H1 (cell line): ENCODE measurements at regions not wholly inside any gene's neighbourhood (a gene's known extent, or its start where the extent isn't known, plus 50 kb on each side); places are given as distances from the start of the nearest gene placed in this dataset.

Source experiments
- CTCF ChIA-PET: fragments of 300-600 bp; sonication (Branson Sonifier 250); formaldehyde crosslinking; loops from one replicate; lab custom pipeline; 2021; ENCODE audit not compliant: partially characterized antibody; lab: Charles Lee
- POLR2A ChIA-PET: fragments of 300-600 bp; sonication (Branson Sonifier 250); formaldehyde crosslinking; loops from one replicate; lab custom pipeline; 2021; ENCODE audit warnings: inconsistent platforms; ENCODE audit not compliant: partially characterized antibody; lab: Charles Lee
- DNase-seq, 2 experiments: peaks; one replicate each; pipeline versions ENCODE4 v3.0.0 to v3.0.0-alpha.2; 2010 to 2022; ENCODE audit warnings: low spot score in 2 of 2, low read depth in 1 of 2, mixed read lengths in 1 of 2
- FAIRE-seq: peaks from 2 replicates; lab custom pipeline; 2011; peaks lifted over from hg19 to GRCh38; lab: Jason Lieb, UNC
- H2AFZ ChIP-seq: 2 replicates; pipeline ENCODE4 v1.8.1; 2012; ENCODE audit warnings: low read length, inconsistent platforms
- H2AK5ac ChIP-seq: 2 replicates; pipeline ENCODE4 v1.6.1; 2013; ENCODE audit warnings: low read depth, low read length
- H2BK120ac ChIP-seq: replicated peaks from 2 replicates; pipeline ENCODE3; 2013; ENCODE audit warnings: low read depth, low read length, inconsistent platforms
- H2BK12ac ChIP-seq: 2 replicates; pipeline ENCODE4 v1.6.1; 2013; ENCODE audit warnings: low read depth, low read length
- H2BK15ac ChIP-seq: 2 replicates; pipeline ENCODE4 v1.6.1; 2013; ENCODE audit warnings: low read length
- H2BK20ac ChIP-seq: 2 replicates; pipeline ENCODE4 v1.6.1; 2013; ENCODE audit warnings: low read length
- H2BK5ac ChIP-seq: 2 replicates; pipeline ENCODE4 v1.6.1; 2013; ENCODE audit warnings: low read depth, low read length
- H3K14ac ChIP-seq: 2 replicates; pipeline ENCODE4 v1.6.1; 2013; ENCODE audit warnings: inconsistent platforms; ENCODE audit not compliant: insufficient read length
- H3K18ac ChIP-seq: 2 replicates; pipeline ENCODE4 v1.6.1; 2013; ENCODE audit warnings: low read length; ENCODE audit errors: extremely low read depth
- H3K23ac ChIP-seq: 2 replicates; pipeline ENCODE4 v1.6.1; 2013; ENCODE audit warnings: inconsistent platforms; ENCODE audit not compliant: insufficient read length
- H3K23me2 ChIP-seq: 2 replicates; pipeline ENCODE4 v1.6.1; 2013; ENCODE audit warnings: low read depth, low read length
- H3K27ac ChIP-seq: 2 replicates; pipeline ENCODE4 v1.6.1; 2011; ENCODE audit warnings: low read depth, low read length, inconsistent platforms
- H3K27me3 ChIP-seq, 4 experiments: replicated peaks in 1 of 4; 1 replicate in 1 of 4; 2 replicates in 3 of 4; pipeline versions ENCODE4 v1.6.1 to v1.8.1; 2011 to 2013; ENCODE audit warnings: low read length in 3 of 4, mild to moderate bottlenecking in 3 of 4, inconsistent platforms in 2 of 4, mixed read lengths in 2 of 4, moderate library complexity in 1 of 4; ENCODE audit not compliant: control insufficient read depth in 3 of 4, insufficient read depth in 3 of 4; ENCODE audit errors: extremely low read depth in 1 of 4
- H3K36me3 ChIP-seq, 4 experiments: 2 replicates each; pipeline versions ENCODE4 v1.6.1 to v1.8.1; 2011 to 2013; ENCODE audit warnings: mild to moderate bottlenecking in 4 of 4, low read length in 3 of 4, moderate library complexity in 2 of 4, control low read depth in 1 of 4, inconsistent platforms in 1 of 4; ENCODE audit not compliant: insufficient read depth in 4 of 4, control insufficient read depth in 2 of 4
- H3K4ac ChIP-seq: replicated peaks from 2 replicates; pipeline ENCODE3; 2013; ENCODE audit warnings: low read length, low read depth, mixed read lengths, inconsistent platforms; ENCODE audit not compliant: insufficient read length
- H3K4me1 ChIP-seq, 4 experiments: replicated peaks in 1 of 4; 1 replicate in 1 of 4; 2 replicates in 3 of 4; pipeline versions ENCODE4 v1.6.1 to v1.8.1; 2011 to 2013; ENCODE audit warnings: low read length in 3 of 4, inconsistent platforms in 2 of 4, mixed read lengths in 1 of 4; ENCODE audit not compliant: insufficient read depth in 4 of 4, control insufficient read depth in 3 of 4
- H3K4me2 ChIP-seq, 2 experiments: 2 replicates each; pipeline versions ENCODE4 v1.6.1 to v1.8.1; 2011 to 2013; ENCODE audit warnings: low read depth in 2 of 2, low read length in 2 of 2, control low read depth in 1 of 2, inconsistent platforms in 1 of 2, mild to moderate bottlenecking in 1 of 2; ENCODE audit not compliant: insufficient read depth in 1 of 2
- H3K4me3 ChIP-seq, 4 experiments: fragments of 200-600, 300-600 bp in 1 of 4; sonication (generic), shearing (Covaris generic), sonication (Bioruptor Twin) in 1 of 4; 2 replicates each; pipeline versions ENCODE4 v1.5.1 to v1.8.1; 2011 to 2016; ENCODE audit warnings: low read length in 4 of 4, low read depth in 3 of 4, control low read depth in 2 of 4, inconsistent platforms in 2 of 4, mild to moderate bottlenecking in 2 of 4, mixed read lengths in 1 of 4, moderate library complexity in 1 of 4; ENCODE audit not compliant: insufficient read depth in 2 of 4; ENCODE audit errors: extremely low read depth in 1 of 4
- H3K56ac ChIP-seq: replicated peaks from 2 replicates; pipeline ENCODE3; 2013; ENCODE audit warnings: low read depth, mild to moderate bottlenecking, mixed read lengths, low read length, inconsistent platforms; ENCODE audit not compliant: insufficient read length
- H3K79me1 ChIP-seq: 2 replicates; pipeline ENCODE4 v1.6.1; 2013; ENCODE audit warnings: low read depth, low read length, control low read depth
- H3K79me2 ChIP-seq, 2 experiments: 2 replicates each; pipeline versions ENCODE4 v1.6.1 to v1.8.1; 2012 to 2013; ENCODE audit warnings: low read length in 2 of 2, mild to moderate bottlenecking in 2 of 2, inconsistent platforms in 1 of 2; ENCODE audit not compliant: insufficient read depth in 2 of 2, control insufficient read depth in 1 of 2
- H3K9ac ChIP-seq, 4 experiments: replicated peaks in 1 of 4; 1 replicate in 1 of 4; 2 replicates in 3 of 4; pipeline versions ENCODE4 v1.6.1 to v1.8.1; 2011 to 2013; ENCODE audit warnings: low read depth in 3 of 4, low read length in 3 of 4, control low read depth in 2 of 4, mild to moderate bottlenecking in 2 of 4, moderate library complexity in 2 of 4, inconsistent platforms in 1 of 4; ENCODE audit errors: extremely low read depth in 1 of 4
- H3K9me3 ChIP-seq, 2 experiments: 2 replicates each; pipeline versions ENCODE4 v1.6.1 to v1.8.1; 2012 to 2013; ENCODE audit warnings: mild to moderate bottlenecking in 2 of 2, moderate library complexity in 2 of 2, control low read depth in 1 of 2, inconsistent platforms in 1 of 2, low read depth in 1 of 2, low read length in 1 of 2, mixed read lengths in 1 of 2; ENCODE audit not compliant: insufficient read depth in 2 of 2
- H4K20me1 ChIP-seq, 2 experiments: replicated peaks in 1 of 2; 2 replicates each; pipeline versions ENCODE3 to v1.8.1; 2011 to 2013; ENCODE audit warnings: inconsistent platforms in 2 of 2, low read length in 2 of 2, mild to moderate bottlenecking in 1 of 2; ENCODE audit not compliant: insufficient read depth in 2 of 2, control insufficient read depth in 1 of 2
- H4K5ac ChIP-seq: 2 replicates; pipeline ENCODE4 v1.6.1; 2013; ENCODE audit warnings: low read length, low read depth, mixed read lengths, inconsistent platforms; ENCODE audit not compliant: insufficient read length
- H4K8ac ChIP-seq: 2 replicates; pipeline ENCODE4 v1.8.0; 2013; ENCODE audit warnings: mild to moderate bottlenecking, moderate library complexity, low read length, inconsistent platforms; ENCODE audit not compliant: insufficient read depth; ENCODE audit errors: extremely low read depth
- H4K91ac ChIP-seq: replicated peaks from 2 replicates; pipeline ENCODE3; 2013; ENCODE audit warnings: low read length, mixed read lengths, inconsistent platforms; ENCODE audit not compliant: insufficient read length
- BACH1 ChIP-seq: IDR thresholded peaks from 2 replicates; pipeline ENCODE4 v1.6.1; 2012; ENCODE audit warnings: low read length, improper control_type of control experiment
- EP300 ChIP-seq, 2 experiments: IDR thresholded peaks; 1 replicate in 1 of 2; 2 replicates in 1 of 2; pipeline ENCODE4 v1.6.1; 2011 to 2012; ENCODE audit warnings: low read depth in 2 of 2, low read length in 2 of 2, mild to moderate bottlenecking in 2 of 2, borderline replicate concordance in 1 of 2, inconsistent platforms in 1 of 2, moderate library complexity in 1 of 2
- GTF2F1 ChIP-seq: IDR thresholded peaks from 2 replicates; pipeline ENCODE4 v1.6.1; 2012; ENCODE audit warnings: low read depth, low read length, improper control_type of control experiment, borderline replicate concordance
- JUND ChIP-seq: IDR thresholded peaks from 2 replicates; pipeline ENCODE4 v1.6.1; 2011; ENCODE audit warnings: mild to moderate bottlenecking, improper control_type of control experiment, low read length
- MAFK ChIP-seq: IDR thresholded peaks from 2 replicates; pipeline ENCODE4 v1.6.1; 2012; ENCODE audit warnings: low read depth, mild to moderate bottlenecking, improper control_type of control experiment, low read length
- SRF ChIP-seq: IDR thresholded peaks from 2 replicates; pipeline ENCODE4 v1.6.1; 2011; ENCODE audit warnings: mild to moderate bottlenecking, low read depth, low read length, moderate library complexity
- YY1 ChIP-seq: IDR thresholded peaks from 2 replicates; pipeline ENCODE4 v1.6.1; 2011; ENCODE audit warnings: low read depth, mild to moderate bottlenecking, low read length
- WGBS, 2 experiments: shearing (Covaris generic) in 1 of 2; methylation state at CpG; one replicate each; pipeline versions ENCODE4 v1.1.6 to v1.1.7; 2013 to 2015; ENCODE audit warnings: low lambda C conversion rate in 2 of 2, mixed read lengths in 2 of 2, inconsistent platforms in 1 of 2, low coverage in 1 of 2, missing lambda C conversion rate in 1 of 2; ENCODE audit not compliant: insufficient replicate concordance in 2 of 2, insufficient coverage in 1 of 2, insufficient read length in 1 of 2; ENCODE audit errors: extremely low coverage in 1 of 2, missing lambda C conversion rate in 1 of 2; 5-methylcytosine and 5-hydroxymethylcytosine counted together

DNA sequence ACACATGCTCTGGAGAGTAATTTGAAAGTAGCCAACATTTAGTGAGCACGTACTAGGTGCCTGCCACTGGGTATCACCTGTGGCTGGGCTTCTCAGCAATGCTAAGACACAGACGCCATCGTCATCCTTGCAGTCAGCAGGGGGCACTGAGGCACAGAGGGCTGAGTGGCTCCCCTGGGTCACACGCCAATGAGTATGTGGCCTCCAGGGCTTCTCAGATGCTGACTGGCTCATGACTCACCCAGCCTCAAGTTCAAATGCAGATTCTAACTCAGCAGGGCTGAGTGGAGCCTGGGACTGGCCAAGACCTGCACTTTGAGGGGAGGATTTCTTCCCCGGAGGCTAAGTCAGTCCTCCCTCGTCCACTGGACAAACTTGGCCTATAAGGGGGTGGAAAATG, 115.1 kb upstream of the CACNA1A start:
- CTCF ChIA-PET, result no interaction called here
- no peak overlapping the region for H2BK5ac ChIP-seq
- no peak overlapping the region for H2BK20ac ChIP-seq
- 59% methylated on average over 6 of the region's 6 CpGs; no CpG with 5 or more reads in 1 of the 2 experiments for WGBS, 2 experiments
- no peak overlapping the region for H4K8ac ChIP-seq
- H2AK5ac ChIP-seq, result no peak overlapping the region
- POLR2A ChIA-PET, result interaction anchor here (1.2 to 1.4 kb wide), 2 partner anchors 10 to 158 kb away, joined by 3 to 4 read pairs; no protein-coding TSS in a partner anchor
- H3K4me2 ChIP-seq, result peak overlapping the region in 1 of 2 experiments; percentile 12; a peak in 1 of 4 replicates
- no peak overlapping the region for H3K56ac ChIP-seq
- no peak for FAIRE-seq
- H3K9ac ChIP-seq, result no peak overlapping the region
- peaks cover 14 to 30% (median 18%) of the 10 kb centered on the region in 4 experiments for H3K4me1 ChIP-seq
- no peak overlapping the region for H3K14ac ChIP-seq
- H4K20me1 ChIP-seq, result no peaks in the 10 kb centered on the region
- 0 out of 2 replicates have a peak, but pooled peaks have one; percentile 16 for TF ChIP-seq BACH1
- no peak for TF ChIP-seq GTF2F1
- peak; percentile 93 for TF ChIP-seq YY1
- TF ChIP-seq MAFK, result peak; percentile 6; the same call in 1 of the 2 replicates
- TF ChIP-seq JUND, result peak; percentile 70; the same call in 1 of the 2 replicates
- no peak for TF ChIP-seq EP300 (IDR thresholded peaks at IDR 0.05; ENCODE audit: borderline replicate concordance in 1 of 2, low read depth in 2 of 2, low read length in 2 of 2)
- TF ChIP-seq SRF, result no peak
- no peaks in the 10 kb centered on the region for H3K79me1 ChIP-seq
- no peaks in the 10 kb centered on the region for H3K79me2 ChIP-seq
- H3K18ac ChIP-seq, result no peak overlapping the region
- no peak overlapping the region for H4K5ac ChIP-seq
- peaks cover 0 to 3% (median 0%) of the 10 kb centered on the region in 4 experiments; a peak in 1 of 7 replicates for H3K27me3 ChIP-seq
- H4K91ac ChIP-seq, result no peak overlapping the region
- no peaks in the 10 kb centered on the region for H3K9me3 ChIP-seq
- H3K23me2 ChIP-seq, result no peaks in the 10 kb centered on the region
- no peak overlapping the region for H3K27ac ChIP-seq
- H2AFZ ChIP-seq, result no peak overlapping the region
- H3K36me3 ChIP-seq, result no peaks in the 10 kb centered on the region
- no peak overlapping the region for H3K4me3 ChIP-seq
- H2BK12ac ChIP-seq, result no peak overlapping the region
- DNase-seq, result peak in 1 of 2 experiments; percentile 80
- H2BK120ac ChIP-seq, result no peak overlapping the region
- no peak overlapping the region for H2BK15ac ChIP-seq
- no peak overlapping the region for H3K4ac ChIP-seq
- no peak overlapping the region for H3K23ac ChIP-seq
